ENCODE measurements at regions not wholly inside any gene's neighbourhood (a gene's known extent, or its start where the extent isn't known, plus 50 kb on each side); places are given as distances from the start of the nearest gene placed in this dataset.
A peak's percentile ranks its signal among the peaks of the same experiment; 100 is the strongest.
"Not testable (repeated sequence)": the region's sequence is repeated elsewhere in the genome, so short reads cannot be mapped to it uniquely, and the experiment has no call there.

DNA sequence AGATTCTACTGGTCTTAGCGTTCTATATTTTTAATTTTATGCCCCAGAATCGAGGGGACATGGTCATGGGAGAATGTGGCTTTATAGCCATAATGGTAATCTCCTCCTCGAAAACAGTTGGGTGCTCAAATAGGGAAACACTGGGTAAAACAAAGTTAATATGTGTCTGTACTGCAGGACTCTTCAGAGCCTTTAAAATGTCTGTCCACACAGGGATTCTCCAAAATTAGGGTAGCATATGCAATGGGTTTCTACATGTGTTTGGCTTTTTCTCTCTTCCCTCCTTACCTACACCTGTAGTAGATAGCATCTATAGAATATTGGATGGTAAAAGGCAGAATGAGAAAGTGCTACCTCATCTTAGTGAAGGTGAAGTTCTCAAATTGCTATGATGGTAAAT is 130.0 kb upstream of the NR3C1 start:
- no peak for DNase-seq (ENCODE audit: low read depth)

DNA sequence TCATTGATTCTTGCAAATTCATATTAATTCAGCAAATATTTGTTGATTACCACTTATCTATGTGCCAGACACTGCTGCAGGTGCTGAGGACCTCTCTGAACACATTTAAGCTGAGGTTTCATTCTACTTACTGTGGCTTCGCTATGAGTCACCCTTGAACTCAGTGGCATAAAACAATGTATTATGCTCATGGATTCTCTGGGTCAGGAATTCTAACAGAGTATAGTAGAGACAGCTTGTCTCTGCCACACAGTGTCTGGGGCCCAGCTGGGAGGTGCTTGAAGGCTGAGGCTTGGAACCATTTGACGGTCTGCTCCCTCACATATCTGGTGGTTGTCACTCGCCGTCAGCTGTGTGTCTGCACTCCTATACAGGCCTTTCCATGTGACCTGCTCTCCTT is 124.3 kb upstream of the NR3C1 start:
- no peak for DNase-seq (ENCODE audit: low read depth)

DNA sequence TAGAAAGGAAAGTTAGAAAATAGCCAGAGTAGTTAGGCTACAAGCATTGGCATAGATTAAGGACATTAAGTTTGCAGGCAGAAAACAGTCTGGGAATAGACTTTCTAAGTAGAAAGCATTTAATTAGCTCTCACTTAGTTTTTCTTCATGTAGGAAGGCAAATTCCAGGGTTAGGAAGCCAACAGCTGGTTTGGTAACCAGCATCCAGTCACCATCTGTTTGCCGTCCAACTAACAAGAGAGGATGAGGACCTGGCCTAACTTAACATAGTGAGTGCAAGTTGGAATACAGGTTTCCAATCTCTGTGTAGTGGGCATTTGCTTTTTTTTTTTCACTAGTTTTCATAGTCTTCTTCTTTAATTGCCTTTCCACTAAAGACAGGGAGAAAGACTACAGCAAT is 121.7 kb upstream of the NR3C1 start:
- DNase-seq (ENCODE audit: low read depth) = no peak

DNA sequence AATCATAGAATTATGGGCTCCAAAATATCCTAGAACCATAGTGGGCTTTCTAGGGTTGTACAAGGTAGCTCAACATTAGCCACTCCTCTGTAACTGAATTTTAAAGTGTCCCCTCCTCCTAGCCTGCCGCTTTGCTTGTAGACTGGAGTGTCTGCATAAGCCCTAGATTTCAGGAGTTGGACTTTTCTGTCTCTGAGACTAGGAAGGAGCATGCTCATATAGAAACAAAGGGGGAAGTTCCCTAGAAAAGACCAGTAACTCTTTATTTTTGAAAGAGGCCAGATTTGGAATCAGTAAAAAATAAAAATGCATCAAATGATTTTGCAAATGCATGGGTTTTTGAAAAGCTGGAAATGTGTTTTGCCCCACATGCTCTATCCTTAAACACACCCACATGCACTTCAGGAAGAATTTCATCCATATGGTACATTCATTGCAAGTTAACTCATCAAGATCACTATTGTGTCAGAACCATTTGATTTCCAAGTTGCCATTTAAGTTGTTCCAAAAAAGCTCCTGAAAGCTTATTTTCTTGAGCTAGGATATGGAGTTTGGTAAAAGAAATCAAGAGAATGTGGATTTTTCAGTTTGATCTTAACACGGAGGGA is 121.0 kb upstream of the NR3C1 start:
- DNase-seq (ENCODE audit: low read depth) = no peak

DNA sequence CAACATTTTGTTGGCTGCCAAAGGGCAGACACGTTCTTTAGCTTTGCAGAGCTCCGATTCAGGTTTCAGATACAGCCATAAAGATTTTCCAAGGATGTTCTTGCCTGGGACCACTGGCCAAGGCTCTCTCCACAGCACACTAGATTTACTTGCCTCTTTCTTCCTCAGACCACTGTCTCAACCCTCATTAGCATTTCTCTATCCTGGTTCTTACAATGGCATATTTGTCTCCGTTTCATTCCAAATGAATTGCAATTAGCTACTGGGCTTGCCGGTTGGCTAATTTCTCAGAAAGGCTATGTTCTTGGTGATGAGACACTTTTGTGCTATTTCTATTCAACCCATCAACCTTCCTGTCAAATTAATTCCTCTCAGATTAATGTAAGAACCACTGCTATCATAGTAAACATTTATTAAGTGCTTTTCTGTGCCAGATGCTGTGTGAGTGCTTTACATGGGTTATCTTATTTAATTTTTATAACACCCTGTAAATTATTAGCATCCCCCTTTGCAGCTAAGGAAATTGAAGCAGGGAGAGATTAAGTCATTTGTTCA is 118.4 kb upstream of the NR3C1 start:
- DNase-seq (ENCODE audit: low read depth) = no peak

DNA sequence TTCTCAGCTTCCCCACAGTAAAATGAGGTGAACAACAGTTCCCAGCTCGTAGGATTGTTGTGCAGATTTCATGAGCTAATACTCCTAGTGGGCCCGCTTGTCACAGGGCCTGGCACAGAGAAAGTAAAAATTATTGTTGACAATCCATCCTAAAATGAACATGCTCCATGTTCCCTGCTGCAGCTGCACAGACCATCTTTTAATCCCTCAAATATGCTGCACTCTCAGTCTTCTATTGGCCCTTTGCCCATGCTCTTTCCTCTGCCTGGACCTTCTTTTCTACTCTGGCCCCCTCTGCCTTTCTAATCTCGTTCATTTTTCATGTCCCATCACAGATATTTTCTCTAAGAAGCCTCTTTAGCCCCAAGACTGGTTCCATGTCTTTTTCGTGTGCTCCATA is 117.7 kb upstream of the NR3C1 start:
- no peak for DNase-seq (ENCODE audit: low read depth)

DNA sequence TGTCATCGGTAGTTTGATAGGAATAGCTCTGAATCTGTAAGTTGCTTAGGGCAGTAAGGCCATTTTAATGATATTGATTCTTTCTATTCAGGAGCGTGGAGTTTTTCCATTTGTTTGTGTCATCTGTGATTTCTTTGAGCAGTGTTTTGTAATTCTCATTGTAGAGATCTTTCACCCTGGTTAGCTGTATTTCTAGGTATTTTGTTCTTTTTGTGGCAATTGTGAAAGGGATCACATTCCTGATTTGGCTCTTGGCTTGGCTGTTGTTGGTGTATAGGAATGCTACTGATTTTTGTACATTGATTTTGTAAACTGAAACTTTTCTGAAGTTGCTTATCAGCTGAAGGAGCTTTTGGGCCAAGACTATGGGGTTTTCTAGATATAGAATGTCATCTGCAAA is 115.7 kb upstream of the NR3C1 start:
- not testable (repeated sequence) for DNase-seq (ENCODE audit: low read depth)

DNA sequence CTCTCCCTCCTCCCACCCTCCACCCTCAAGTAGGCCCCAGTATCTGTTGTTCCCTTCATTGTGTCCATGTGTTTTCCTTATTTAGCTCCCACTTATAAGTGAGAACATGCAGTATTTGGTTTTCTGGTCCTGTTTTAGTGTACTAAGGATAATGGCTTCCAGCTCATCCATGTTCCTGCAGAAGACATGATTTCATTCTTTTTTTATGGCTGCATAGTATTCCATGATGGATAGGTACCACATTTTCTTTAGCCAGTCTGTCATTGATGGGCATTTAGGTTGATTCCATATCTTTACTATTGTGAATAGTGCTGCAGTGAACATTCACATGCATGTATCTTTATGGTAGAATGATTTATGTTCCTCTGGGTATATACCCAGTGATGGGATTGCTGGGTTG is 114.3 kb upstream of the NR3C1 start:
- not testable (repeated sequence) for DNase-seq (ENCODE audit: low read depth)

DNA sequence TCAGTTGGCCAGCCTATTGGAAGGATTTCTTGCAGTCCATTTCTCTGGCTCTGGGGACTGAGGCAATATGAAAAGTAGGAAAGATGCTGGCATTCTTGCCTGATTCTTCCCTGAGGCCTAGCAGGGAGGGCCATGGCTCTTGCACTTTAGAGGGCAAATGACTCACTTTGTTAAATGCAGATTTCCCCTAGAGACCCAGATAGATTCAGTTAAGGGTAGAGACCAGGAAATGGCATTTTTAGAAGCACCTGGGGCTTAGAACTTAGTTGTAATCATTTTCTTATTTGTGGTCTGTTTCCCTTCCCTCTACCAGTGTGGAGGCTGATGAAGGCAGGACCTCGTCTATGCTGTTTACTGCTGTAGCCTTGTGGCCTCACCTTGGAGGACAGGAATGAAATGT is 112.8 kb upstream of the NR3C1 start:
- DNase-seq (ENCODE audit: low read depth) = peak; percentile 45

DNA sequence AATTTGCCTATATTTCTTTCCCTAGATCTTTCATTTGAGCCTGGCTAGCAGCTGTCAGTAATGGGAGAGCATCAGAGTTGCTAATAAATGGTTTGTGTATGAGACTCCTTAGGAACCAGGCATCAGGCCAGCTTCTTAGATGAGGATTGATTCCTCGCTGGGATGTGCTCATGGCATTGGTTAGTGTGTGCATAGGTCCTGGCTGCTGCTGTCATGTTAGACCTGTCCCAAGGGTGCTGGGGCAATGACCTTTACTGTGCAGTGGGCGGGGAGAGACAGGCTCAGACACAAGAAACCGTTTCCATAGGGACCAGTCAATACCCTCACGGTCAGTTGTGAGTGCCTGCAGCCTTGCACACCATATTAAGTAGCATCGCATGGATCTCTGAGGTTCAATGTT is 112.3 kb upstream of the NR3C1 start:
- DNase-seq (ENCODE audit: low read depth) = peak; percentile 76

DNA sequence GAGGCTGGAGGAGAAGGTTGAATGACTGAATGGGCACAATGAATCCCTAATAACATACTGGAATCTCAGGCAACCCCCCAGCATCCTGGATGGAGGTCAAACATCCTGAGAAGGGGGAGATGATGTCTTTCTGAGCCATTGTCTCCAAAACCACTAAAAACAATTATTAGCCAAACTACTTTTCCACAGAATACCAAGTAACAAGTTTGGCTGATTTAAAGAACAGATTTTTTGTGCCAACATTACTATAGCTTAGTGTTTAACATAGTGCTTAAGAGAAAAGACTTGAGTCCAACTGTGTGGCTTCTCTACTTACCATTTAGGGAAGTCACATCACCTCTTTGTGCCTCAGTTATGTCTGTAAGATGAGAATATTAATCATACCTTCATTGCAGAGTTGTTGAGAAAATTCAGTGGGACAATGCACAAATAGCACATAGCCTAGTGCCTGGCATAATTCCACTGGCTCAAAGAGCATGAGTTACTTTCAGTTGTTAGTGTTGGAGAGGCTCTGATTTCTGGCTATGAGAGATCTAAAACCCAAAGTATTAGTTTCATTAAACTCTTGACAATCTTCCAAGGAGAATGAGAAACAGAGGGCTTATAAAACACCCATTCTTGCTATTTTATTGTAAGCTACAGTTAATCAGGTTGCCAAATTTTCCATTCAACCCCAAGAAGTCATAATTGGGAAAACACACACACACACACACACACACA is 111.3 kb upstream of the NR3C1 start:
- DNase-seq (ENCODE audit: low read depth) = peak; percentile 92

DNA sequence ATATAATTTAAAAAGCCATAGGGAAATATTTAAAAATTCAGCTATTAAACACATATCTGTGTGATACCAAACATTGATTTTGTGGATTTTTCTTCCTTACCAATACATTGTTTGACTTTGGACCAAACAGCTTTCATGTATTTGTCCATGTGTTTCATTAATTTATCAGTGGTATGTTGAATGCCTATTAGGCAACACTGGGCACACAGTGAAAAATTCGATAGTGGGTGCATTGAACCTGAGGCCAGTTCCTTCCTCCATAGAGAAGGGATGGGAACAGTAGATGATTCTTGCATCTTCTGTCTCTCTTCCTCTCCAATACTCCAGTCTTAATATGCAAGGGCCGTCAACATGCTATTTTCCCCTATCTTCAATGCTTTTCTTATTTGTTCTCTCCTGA is 110.2 kb upstream of the NR3C1 start:
- DNase-seq (ENCODE audit: low read depth) = no peak

DNA sequence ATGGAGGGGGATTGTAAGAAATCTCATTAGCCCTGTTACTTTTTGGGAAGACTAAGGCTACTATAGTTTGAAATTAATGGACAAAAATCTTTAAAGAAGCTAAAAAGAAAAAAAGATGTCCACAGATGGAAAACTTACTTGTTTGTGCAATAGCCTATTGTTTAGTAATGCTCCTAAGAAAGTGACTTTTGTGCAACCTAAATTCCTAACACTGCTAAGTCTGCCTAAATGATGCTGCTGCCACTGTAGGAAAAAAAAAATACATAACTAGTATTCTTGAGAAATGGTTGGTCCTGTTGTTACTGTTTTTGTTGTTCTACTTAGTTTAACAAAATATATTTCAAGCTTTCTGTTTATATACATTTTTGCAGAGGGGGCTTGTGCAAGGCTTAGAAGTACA is 108.2 kb upstream of the NR3C1 start:
- no peak for DNase-seq (ENCODE audit: low read depth)

DNA sequence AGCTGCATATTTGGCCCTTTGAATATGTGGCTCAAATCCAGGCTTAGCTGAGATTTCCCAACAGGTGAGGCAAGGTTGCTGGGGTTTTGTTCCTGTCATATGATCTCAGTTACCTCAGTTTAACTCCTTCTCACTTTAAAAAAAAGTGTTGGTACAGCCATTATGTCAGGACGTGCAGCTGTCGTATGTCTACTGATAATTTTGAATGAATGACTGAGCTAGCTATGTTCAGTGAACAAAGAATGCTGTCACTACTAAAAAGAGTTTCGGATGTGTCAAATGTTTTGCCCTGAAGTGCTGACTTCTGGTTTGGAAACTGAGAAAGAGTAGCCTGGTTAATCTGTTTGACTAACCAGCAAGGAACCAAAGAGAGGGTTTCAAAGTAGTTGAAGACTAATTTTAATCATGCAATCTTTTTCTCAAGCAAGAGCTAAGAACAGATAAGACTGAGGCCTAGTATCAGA is 106.3 kb upstream of the NR3C1 start:
- DNase-seq (ENCODE audit: low read depth) = no peak

DNA sequence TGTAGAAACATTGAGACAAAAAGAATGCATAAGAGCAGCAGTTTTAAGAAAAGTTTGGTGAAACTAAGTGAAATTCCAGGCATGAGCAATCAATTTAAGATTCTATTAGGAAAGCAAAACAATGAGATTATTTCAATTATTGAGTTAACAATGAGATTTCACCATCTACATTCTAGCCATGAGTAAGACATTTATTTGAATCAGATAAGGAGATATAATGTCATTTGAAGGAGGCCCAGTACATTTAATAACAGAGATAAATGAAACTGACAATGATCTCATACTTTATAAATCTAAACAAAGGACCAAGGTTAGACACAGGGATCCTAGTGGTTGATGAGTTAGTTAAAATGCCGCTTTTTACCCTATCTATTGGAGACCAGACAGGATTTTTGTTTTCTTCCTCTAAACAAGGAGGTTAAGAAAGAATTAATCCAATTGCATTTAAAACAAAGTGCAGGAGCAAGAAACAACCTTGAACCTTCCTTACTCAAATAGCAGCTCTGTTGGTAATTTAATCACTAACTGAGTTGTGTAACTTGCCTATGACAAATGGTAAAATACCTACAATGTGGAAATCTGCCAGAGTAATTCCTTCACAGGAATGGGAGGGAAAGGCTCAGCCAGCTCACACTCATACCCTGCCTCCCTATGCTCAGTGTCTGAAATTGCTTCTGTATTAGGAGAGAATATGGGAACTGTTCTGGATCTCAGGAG is 103.5 kb upstream of the NR3C1 start:
- peak; percentile 74 for DNase-seq (ENCODE audit: low read depth)

DNA sequence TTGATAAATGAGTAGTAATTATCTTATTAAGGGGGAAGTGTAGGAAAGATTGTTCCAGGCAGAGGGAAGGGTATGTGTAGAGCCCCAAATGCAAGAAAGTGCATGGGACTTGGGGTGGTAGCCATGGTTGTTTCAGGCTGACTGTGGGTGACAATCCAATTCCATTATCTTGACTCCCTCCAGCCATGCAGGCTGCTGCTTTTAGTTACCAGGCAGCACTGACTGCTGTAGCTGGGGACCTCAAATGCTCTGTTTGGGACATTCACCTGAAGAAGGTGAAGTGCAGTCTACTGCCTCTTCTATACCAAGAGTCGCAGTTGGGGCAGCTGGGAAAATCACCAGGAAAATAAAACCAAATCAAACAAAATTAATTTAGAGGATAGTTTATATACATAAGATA is 102.4 kb upstream of the NR3C1 start:
- no peak for DNase-seq (ENCODE audit: low read depth)

DNA sequence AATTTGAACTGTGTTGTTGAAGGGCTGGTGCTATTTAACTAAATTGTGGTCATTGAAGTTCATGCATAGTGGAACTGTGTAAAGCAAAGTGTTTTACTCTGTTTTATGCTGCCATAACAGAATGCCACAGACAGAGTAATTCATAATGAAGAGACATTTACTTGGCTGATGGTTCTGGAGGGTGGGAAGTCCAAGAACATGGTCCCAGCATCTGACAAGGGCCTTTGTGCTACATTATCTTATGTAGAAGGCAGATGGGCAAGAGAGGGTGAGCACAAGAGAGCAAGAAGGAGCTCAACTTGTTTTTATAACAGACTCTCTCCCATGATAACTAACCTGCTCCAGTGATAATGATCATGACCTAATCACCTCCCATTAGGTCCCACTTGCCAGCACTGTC is 101.9 kb upstream of the NR3C1 start:
- no peak for DNase-seq (ENCODE audit: low read depth)

DNA sequence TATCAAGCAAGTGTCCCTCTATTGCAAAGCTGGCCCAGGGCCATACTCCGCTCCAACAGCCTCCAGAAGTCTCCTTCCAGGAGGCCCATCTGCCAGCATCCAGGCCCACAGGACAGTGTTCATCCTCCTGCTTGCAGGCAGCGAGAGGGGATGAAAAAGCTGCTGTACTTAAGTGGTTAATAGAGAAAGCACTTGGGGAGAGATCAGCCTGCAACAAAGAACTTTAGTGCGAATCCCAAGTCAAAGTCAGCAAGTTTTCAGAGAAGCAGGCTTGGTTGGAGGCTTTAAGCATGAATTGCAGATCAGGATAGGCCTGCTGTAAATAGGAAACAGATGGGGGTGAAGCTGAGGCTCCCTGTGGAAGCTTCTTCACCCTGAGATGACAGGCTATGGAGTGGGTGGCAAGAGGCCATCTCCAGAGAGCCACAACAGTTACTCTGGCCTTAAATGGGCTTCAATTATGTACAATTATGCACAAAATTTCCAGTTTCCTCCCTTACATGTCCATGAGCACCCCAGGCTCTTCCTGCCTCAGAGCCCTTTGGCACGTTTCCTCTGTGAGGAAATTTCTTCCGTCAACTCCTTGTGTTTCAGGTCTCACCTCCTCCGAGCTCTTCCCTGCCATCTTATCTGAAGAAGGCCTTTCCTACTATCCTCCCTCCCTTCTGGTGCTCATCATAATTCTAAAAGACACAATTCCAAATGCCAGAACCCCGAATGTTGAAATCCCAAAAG is 98.0 kb upstream of the NR3C1 start:
- DNase-seq (ENCODE audit: low read depth) = no peak

DNA sequence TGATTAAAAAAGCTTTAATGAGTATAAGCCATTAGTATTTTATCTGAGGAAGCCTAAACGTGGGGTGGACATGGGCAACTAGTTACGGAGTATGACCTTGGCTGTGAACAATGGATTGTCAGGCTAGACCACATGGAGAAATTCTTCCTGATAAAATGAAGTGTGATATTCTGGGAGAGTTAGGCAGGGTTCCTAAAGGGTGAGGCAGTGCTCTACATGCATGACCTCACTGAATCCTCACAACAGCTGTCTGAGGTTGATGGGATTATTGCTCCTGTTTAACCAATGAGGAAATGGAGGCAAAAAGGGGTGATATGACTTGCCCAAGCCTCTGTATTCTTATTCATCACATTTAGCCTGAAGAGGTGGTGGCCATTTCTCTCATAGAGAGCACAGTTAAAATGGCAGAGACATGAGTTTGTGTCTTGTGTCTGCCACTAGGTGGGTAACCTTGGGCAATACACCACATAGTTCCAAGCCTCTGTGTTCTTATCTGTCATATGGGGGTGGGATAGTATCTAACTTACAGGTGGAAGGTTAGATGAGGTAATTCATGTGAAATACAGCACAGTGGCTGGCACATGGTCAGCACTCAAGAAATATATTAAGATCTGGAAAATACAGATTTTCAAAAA is 96.1 kb upstream of the NR3C1 start:
- DNase-seq (ENCODE audit: low read depth) = no peak

DNA sequence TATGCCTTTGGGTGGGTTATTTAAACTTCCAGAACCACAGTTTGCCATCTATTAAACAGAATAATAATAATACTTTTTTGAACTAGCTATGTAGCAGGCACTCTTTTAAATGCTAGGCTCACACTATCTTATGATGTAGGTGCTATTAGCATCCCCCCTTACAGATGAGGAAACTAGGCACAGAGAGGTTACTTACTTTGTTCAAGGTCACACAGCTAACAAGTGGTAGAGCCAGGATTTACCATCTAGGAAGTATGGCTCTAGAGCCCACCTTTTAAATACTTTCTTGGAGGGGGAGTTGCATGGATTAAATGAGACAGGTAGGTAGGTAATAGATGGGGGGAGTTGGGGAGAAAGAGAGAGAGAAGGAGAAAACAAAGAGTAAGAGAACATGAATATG is 95.3 kb upstream of the NR3C1 start:
- DNase-seq (ENCODE audit: low read depth) = no peak

DNA sequence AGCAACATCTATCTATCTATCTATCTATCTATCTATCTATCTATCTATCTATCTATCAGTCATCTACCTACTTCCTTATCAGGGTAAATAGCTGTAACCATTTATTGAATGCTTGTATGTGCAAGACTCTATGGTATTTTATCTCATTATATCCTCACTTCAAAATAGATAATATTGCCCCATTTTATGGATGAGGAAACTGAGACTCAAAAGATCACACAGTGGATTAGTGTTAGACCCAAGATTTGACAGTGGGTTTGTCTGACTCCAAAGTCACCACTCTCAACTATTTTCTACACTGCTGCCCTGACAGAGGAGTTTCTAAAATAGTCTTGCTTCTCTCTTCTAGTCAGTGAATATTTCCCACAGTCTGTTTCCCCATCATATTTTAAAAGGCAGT is 94.3 kb upstream of the NR3C1 start:
- DNase-seq (ENCODE audit: low read depth) = no peak

DNA sequence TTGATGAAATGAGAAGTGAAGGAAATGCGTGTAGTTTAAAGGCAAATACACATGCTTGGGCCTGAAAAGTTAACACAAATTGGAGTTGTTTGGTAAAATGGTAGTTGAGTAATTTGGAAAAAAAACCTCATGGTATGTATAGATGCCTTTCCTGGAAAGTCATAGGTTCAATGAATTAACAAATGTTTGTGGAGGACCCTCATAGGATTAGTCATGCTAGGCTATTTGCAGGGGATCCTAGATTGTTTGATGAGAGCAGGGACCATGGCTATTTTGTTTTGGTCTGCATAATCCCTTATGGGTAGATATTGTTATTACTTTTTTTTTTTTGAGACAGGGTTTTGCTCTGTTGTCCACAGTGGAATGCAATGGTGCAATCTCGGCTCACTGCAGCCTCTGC is 93.5 kb upstream of the NR3C1 start:
- no peak for DNase-seq (ENCODE audit: low read depth)

Measured in stromal cell of bone marrow (primary cell).